MM.1S (cell line): ENCODE measurements at regions not wholly inside any gene's neighbourhood (a gene's known extent, or its start where the extent isn't known, plus 50 kb on each side); places are given as distances from the start of the nearest gene placed in this dataset.

Source experiments
- EZH2 ChIP-seq: fragments of 300-600 bp; sonication (generic); optimal IDR thresholded peaks from 2 replicates; pipeline ENCODE3; 2017; ENCODE audit warnings: low read depth, mild to moderate bottlenecking, antibody characterized with exemption, low read length, mixed read lengths
- EZH2phosphoT487 ChIP-seq: fragments of 300-600 bp; sonication (generic); IDR thresholded peaks from 2 replicates; pipeline ENCODE4 v1.6.1; 2018; ENCODE audit warnings: antibody characterized with exemption, low read length
- TF ChIP-seq, protein P1 (sequence below): fragments of 300-600 bp; sonication (generic); IDR thresholded peaks from 2 replicates; pipeline ENCODE4 v1.5.1; 2016; ENCODE audit warnings: antibody characterized with exemption, low read length, mixed read lengths

DNA sequence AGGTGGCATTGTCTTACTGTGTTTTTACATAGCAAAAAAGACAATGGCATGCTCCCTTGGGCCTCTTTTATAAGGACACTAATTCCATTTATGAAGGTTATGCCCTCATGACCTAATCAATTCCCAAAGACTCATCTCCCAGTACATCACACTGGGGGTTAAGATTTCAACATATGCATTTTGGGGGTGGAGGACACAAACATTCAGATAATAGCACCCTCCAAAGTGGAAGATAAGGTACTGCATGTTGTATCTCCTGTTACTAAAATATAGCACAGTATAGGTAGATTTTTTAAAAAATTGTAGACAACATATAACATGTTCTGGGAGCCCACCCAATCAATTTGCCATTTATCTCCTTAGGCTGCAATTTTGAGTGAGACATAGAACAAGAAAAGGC, 221.2 kb downstream of the LIG4 start:
- no peak for TF ChIP-seq EZH2phosphoT487
- TF ChIP-seq, protein P1, sequence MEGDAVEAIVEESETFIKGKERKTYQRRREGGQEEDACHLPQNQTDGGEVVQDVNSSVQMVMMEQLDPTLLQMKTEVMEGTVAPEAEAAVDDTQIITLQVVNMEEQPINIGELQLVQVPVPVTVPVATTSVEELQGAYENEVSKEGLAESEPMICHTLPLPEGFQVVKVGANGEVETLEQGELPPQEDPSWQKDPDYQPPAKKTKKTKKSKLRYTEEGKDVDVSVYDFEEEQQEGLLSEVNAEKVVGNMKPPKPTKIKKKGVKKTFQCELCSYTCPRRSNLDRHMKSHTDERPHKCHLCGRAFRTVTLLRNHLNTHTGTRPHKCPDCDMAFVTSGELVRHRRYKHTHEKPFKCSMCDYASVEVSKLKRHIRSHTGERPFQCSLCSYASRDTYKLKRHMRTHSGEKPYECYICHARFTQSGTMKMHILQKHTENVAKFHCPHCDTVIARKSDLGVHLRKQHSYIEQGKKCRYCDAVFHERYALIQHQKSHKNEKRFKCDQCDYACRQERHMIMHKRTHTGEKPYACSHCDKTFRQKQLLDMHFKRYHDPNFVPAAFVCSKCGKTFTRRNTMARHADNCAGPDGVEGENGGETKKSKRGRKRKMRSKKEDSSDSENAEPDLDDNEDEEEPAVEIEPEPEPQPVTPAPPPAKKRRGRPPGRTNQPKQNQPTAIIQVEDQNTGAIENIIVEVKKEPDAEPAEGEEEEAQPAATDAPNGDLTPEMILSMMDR, result no peak
- TF ChIP-seq EZH2, result no peak
